Kidney capillary endothelial cell (primary cell): ENCODE measurements at regions not wholly inside any gene's neighbourhood (a gene's known extent, or its start where the extent isn't known, plus 50 kb on each side); places are given as distances from the start of the nearest gene placed in this dataset.

Experiments used
- DNase-seq: peaks from one replicate; pipeline ENCODE4 v3.0.0-alpha.2; 2018; ENCODE audit warnings: low spot score

- no peak for DNase-seq
Measured at GRCh38 chr6:145489583-145489982, 245.7 kb downstream of the EPM2A start.

- DNase-seq, result no peak
Measured at GRCh38 chr6:145490068-145490467, 245.3 kb downstream of the EPM2A start.

- no peak for DNase-seq
Measured at GRCh38 chr6:145491126-145491525, 244.2 kb downstream of the EPM2A start.

DNA sequence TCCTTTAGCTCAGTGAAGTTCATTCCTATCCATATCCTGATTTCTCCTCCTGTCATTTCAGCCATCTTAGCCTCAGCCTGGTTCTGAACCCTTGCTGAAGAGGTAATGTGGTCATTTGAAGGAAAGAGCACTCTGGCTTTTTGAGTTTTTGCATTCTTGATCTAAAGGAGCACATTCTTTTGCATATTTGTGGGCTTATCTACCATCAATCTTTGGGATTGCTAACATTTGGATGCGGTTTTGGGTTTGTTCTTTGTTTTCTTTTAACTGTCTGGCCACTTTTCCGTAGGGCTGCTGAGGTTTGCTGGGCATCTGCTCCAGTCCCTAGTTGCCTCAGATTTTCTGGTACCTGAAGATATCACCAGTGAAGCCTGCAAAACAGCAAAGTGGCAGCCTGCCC, 238.3 kb downstream of the EPM2A start:
- no peak for DNase-seq

GRCh38 chr6:145498425-145498824, 236.9 kb downstream of the EPM2A start:
- no peak for DNase-seq

- DNase-seq, result no peak
Measured at GRCh38 chr6:145502416-145502815, 232.9 kb downstream of the EPM2A start.

DNA sequence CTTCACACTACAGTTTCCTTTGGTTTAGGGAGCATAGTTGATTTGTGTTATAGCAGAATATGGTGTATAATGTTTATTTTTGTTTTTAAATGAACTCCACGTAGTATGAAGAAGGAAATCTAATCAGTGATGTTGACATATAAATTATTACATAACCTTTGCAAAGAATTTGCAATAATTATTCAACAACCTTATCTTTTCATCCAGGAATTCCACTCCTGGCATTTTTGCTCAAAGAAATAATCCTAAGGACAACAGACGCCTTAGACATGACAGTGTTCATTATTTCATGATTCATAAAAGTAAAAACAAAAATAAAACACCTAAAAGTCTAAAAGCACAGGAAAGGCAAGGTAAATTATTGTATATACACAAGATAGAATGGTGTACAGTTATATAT, 229.2 kb downstream of the EPM2A start:
- no peak for DNase-seq

- no peak for DNase-seq
Measured at GRCh38 chr6:145506565-145506964, 228.8 kb downstream of the EPM2A start.

DNA sequence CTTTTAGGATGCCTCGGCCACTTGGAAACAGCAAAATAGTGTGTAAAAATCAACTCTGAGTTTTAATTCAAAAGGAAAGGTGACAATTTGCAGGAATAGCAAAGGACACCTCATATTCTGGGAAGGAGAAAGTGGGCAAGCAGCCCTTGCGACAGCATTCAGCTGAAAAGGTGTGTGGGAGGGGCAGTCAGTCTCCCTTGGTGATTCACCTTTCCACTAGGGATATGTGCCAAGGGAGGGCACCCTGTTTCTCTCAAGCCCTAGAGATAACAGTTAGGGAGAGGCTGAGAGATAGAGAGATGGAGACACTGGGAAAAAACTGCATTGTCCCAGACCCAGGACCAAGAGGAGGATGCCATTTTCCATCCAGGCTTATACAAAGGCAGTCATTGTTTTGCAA, 228.1 kb downstream of the EPM2A start:
- DNase-seq, result no peak

DNA sequence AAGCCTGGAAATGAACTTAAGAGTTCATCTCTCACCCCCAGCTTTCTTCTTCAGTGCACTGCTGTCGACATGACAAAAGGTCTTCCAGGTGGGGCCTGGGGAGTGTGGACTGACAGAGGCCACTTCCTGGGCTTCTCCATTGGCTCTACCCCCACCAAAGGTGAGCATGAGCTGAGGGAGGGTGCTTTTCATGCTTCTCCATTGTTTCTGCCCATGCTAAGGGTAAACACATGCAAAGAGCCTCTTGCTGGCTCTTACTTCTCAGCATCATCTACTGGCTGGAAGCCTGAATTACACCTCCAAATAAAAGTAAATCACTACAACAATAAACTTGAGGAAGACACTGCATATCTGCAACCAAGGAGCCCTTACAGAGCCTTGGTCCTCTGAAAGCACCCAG, 227.2 kb downstream of the EPM2A start:
- no peak for DNase-seq

GRCh38 chr6:145517492-145517891, 217.8 kb downstream of the EPM2A start:
- DNase-seq, result no peak

DNA sequence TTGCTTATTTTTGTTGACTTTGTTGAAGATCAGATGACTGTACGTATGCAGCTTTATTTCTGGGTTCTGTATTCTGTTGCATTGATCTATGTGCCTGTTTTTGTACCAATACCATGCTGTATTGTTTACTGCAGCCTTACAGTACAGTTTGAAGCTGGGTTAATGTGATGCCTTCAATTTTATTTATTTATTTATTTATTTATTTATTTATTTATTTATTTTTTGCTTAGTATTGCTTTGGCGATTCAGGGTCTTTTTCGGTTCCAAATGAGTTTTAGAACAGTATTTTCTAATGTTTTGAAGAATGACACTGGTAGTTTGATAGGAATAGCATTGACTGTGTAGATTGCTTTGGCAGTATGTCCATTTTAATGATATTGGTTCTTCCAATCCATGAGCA, 210.3 kb downstream of the EPM2A start:
- no peak for DNase-seq

DNA sequence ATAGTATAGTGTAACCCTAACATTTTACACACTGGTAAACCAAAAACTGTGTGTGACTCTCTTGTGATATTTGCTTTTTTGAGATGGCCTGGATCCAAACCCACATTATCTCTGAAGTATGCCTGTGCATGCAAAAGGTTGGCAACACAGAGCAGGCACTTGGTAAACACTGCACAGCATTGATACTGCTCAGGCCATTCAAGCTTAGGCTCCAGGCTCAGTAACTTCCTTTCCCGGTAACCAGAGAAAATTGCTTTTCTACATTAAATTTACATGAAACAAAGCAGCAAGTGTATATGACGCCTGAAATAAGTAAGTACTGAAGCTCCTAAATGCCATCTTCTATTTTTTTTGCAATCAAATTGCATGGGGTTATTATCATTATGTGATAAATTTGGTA, 205.7 kb downstream of the EPM2A start:
- no peak for DNase-seq

DNA sequence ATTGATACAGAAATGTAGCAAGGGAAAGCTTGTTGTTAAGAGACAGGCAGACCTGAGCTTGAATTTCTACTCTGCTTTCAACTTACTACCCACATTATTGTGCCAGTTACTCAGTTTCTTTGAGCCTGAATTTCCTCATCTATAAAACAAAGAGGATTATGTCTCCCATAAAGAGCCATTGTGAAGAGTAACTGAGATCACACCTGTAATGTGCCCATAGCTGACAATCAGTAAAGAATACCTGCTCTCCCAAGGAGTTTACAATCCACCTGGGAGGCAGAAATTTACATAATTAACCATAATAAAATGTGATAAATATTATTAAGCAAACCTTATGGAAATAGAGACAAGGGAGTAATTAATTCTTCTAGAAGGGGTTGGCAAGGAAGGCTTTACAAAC, 204.9 kb downstream of the EPM2A start:
- DNase-seq, result no peak

DNA sequence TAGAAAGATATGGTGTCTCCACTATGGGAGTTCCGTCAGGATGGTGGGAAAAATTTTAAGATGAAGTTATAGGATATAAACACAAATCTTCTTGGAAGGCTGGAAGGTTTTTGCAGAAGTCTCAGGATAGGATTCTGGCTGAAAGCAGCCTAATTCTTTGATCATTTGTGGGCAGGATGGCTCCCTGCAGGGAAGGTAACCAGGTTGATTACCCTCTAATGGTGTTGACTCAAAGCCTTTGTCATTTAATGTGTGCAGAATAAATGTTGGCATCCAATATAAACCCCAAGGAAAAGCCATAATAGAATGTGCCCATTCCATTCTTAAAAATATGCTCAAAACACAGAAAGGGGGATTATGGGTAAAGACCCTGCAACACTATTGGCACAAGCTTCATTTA, 204.3 kb downstream of the EPM2A start:
- DNase-seq, result no peak

DNA sequence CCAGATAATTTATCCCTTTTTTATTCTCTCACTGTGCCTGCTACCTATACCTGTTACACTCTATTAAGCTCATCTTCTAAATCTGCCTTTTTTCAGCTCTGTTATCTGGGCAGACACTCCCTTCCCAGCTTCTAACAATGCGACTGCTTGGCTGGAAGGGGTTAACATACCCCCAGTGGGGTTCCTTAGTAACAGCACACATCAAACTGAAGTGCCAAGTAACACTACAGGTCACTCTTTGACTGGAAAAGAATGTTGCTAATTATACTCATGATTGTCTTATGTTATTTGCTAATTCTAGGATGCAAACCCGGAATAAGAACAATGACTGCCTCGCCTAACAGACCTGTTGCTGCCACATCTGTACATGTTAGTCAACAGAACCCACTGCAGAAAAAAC, 203.5 kb downstream of the EPM2A start:
- no peak for DNase-seq

DNA sequence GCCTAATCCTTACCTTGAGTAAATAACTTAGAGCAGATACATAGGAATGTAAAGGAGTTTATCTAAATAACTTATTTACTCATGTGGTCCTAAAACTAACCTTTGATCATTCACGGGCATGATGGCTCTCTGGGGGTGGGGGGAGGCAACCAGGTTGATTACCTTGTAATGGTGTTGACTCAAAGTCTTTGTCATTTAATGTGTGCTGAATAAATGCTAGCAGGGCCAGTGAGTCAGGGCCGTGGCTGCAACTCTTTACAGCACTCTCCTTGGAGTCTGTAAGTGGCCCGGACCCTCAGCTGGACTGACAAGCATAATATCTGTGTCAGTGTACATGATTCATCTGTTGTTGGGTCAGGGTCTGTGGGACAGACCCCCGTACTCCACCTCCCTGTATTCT, 203.0 kb downstream of the EPM2A start:
- no peak for DNase-seq

- DNase-seq, result no peak
Measured at GRCh38 chr6:145534989-145535388, 200.3 kb downstream of the EPM2A start.

DNA sequence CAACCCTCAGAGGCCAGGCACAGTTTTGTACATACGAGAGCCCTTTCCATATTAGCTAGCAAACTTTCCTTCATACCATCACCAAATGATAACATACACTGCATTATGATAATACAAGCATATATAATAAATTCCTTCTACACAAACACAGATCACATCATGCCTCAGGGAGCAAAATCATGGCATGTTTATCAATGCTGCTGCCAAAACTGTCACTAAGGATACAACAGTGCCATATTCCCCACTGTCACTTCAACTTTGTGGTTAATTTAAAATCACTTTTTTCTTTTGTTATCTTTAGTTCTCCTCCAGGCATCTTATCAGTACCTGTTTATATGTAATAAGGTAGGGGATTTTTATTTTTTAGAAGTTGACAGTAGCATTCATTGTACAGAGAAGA, 196.3 kb downstream of the EPM2A start:
- DNase-seq, result no peak

- no peak for DNase-seq
Measured at GRCh38 chr6:145539831-145540230, 195.5 kb downstream of the EPM2A start.

GRCh38 chr6:145540741-145541140, 194.6 kb downstream of the EPM2A start:
- DNase-seq, result no peak

DNA sequence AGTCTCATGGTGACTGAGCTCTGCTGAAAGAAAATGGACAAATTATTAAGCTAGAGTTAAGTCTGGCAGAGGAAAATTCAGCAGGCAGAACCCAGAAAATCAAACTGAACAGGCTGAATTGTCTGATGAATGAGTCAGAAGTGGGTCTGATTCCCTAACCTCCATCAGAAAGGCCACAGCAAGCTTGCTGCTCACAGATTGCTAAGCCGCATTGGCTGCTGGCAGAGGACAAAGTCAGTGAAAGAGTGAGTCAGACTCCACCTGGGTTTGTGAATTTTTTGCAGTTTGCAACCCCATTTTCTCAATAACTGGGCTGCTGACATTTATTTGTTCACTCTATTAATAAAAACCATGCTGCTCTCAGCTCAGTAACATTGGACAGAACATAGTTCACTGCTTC, 191.3 kb downstream of the EPM2A start:
- DNase-seq, result no peak

- no peak for DNase-seq
Measured at GRCh38 chr6:145544514-145544913, 190.8 kb downstream of the EPM2A start.

DNA sequence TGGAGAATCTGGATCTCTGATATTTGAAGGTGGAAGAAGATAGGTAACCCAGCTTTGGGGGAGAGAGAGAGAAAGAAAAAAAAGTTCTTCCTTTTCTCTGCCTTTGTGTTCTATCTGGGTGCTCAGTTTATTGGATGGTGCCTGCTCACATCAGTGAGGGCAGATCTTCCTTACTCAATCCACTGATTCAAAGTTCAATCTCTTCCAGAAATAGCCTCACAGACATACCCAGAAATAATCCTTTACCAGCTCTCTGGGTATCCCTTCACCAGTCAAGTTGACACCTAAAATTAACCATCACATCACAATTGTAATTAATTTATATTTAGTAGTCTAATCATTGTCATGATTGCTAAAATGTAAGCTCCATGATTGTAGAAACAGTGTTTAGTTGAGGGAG, 189.1 kb downstream of the EPM2A start:
- DNase-seq, result no peak

DNA sequence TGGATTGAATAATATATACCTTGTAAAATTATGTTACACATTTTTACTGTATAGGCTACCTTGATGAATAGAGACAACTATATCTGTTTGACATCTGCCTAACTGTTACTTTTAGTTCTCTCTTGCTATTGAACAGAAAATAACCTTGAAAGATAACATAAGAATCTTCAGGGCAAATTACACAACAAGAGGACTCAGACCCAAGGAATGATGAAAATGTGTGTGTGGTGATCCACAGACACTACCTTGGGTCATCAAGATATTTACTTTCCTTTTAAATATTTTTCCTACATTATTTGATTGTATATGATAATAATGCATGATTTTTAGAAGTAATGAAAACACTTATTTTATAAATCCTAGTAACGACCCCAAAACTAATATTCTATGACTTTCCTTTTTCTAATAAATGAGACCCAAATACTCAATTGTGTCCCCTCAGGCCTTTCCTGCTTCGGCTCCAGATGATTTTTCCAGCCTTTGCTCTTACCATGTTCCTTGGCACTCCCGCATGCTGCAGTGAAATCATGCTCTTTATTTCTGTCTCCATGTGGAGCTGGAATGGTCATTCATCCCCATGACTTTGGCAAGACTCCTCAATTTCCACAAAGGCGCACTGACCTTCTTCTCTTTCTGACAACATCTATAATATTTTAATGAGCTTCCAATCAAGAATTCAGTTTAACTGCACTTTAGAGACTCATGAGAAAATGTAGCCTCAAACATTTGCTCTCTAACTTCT, 187.6 kb downstream of the EPM2A start:
- DNase-seq, result no peak
